ENCODE measurements at regions not wholly inside any gene's neighbourhood (a gene's known extent, or its start where the extent isn't known, plus 50 kb on each side); places are given as distances from the start of the nearest gene placed in this dataset.
A peak's percentile ranks its signal among the peaks of the same experiment; 100 is the strongest.

GRCh38 chr1:93744299-93744988 lies 62.8 kb upstream of the BCAR3 start:
- DNase-seq (ENCODE audit: low spot score), result no peak

GRCh38 chr1:93743465-93743864 lies 61.8 kb upstream of the BCAR3 start:
- no peak for DNase-seq (ENCODE audit: low spot score)

- DNase-seq (ENCODE audit: low spot score), result no peak
These were observed 59.0 kb upstream of the BCAR3 start for GRCh38 chr1:93740601-93741031.

- DNase-seq (ENCODE audit: low spot score), result no peak
These were observed 58.5 kb upstream of the BCAR3 start for GRCh38 chr1:93740157-93740556.

GRCh38 chr1:93739472-93739871 lies 57.8 kb upstream of the BCAR3 start:
- no peak for DNase-seq (ENCODE audit: low spot score)

- DNase-seq (ENCODE audit: low spot score), result no peak
These were observed 57.3 kb upstream of the BCAR3 start for GRCh38 chr1:93738926-93739325.

- DNase-seq (ENCODE audit: low spot score), result peak; percentile 99
These were observed 56.5 kb upstream of the BCAR3 start for GRCh38 chr1:93738075-93738622.

GRCh38 chr1:93735722-93736121 lies 54.1 kb upstream of the BCAR3 start:
- peak; percentile 84 for DNase-seq (ENCODE audit: low spot score)

GRCh38 chr1:93734999-93735398 lies 53.4 kb upstream of the BCAR3 start:
- DNase-seq (ENCODE audit: low spot score), result no peak

- DNase-seq (ENCODE audit: low spot score), result no peak
These were observed 51.7 kb upstream of the BCAR3 start for GRCh38 chr1:93733340-93733739.

- DNase-seq (ENCODE audit: low spot score), result no peak
These were observed 50.9 kb upstream of the BCAR3 start for GRCh38 chr1:93732514-93732913.

Data from kidney tubule cell (primary cell).